ENCODE measurements at regions not wholly inside any gene's neighbourhood (a gene's known extent, or its start where the extent isn't known, plus 50 kb on each side); places are given as distances from the start of the nearest gene placed in this dataset.

DNA sequence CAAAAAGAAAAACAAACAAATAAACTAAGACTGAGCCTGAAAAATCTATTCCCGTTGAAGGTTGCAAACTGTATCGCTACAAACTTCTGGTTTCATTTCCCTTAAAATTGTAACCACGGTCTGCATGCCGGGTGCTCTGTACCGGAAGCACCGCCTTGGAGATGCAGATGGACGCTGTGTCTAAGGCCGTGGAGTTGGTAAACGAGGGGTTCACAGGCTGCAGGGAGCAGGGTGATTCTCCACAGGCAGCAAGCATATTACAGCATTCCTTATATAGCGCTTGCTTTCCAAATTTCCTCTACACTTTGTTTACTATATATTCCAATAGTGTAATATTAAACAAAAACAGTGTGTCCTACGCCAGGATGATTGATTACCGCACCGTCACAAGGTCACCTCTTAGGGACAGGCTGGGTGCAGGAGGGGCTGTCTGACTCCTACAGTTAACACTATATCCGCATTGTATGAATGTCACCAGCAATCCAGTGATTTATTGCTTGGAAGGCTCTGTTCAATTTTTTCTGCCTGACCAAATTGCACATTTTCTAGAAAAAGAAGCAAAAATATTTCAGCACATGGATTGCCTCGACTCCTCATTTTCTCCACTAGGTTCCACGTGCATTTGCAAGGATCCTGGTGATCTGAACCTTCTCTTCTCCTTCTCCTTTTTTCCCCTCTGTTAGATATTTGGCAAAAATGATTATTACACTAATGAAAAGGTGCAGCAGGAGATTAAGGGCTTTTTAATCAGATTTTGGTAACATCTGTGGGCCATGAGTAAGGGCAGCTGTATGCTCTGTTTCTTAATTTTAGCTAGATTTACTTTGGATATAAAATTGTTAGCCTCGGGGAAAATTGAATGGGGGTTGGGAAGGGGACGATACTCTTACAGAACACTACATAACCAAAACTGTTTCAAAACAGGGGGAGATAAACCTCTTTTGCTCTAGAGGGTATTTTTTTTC lies 325.8 kb upstream of the MGMT start:
- DNase-seq: no peak

DNA sequence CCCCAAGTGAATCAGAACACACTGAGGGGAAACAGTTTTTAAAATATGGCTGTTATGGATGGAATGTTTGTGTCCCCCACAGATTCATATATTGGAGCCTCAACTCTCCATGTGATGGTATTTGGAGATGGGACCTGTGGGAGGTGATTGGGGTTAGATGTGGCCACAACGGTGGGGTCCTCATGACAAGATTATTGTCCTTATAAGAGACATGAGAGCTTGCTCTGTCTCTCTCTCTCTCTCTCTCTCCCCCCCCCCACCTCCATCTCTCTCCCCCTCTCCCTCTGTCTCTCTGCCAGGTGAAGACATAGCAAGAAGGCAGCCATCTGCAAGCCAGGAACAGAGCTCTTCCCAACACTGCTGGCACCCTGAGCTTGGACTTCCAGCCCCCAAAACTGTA lies 315.8 kb upstream of the MGMT start:
- no peak for DNase-seq

DNA sequence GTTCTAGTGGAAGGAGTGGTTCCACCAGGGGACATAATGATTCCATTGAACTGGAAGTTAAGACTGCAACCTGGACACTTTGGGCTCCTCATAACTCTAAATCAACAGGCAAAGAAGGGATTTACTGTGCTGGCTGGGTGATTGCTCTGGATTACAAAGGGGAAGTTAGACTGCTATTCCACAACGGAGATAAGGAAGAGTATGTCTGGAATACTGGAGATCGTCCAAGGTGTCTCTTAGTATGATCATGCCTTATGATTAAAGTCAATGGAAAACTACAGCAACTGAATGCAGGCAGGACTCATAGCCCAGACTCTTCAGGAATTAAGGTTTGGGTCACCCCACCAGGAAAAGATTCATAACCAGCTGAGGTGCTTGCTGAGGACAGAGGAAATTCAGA lies 310.6 kb upstream of the MGMT start:
- no peak for DNase-seq

DNA sequence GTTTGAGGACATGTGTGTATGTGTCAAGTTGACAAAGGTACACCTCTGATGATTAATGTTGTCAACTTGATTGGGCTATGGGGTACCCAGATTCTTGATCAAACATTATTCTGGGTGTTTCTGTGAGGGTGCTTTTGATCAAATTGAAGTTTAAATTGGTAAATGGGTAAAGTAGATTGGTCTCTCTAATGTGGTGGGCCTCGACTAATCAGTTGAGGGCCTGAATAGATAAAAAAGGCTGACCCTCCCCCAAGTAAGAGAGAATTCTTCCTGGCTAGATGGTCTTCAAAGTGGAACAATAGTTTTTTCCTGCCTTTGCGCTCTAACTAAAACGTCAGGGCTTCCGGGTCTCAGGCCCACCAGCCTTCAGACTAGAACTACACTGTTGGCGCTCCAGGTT lies 309.9 kb upstream of the MGMT start:
- no peak for DNase-seq

DNA sequence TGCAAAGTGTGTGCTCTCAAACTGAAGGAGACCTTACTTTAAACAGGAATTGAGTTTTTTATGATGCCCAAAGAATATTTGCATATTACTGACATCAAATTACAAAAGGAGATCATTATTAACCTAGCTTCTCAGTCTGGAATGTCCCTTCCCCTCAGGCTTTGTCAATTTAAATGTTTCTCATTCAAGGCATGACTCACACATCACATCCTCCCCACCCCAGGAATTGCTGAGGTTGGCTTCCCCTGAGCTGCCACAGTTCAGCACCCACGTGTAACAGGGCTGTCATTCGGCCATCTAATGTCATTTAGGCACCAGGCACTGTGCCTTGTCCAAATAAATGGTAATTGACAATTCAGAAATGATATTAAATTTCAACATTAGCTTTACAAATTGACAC lies 305.9 kb upstream of the MGMT start:
- DNase-seq: peak; percentile 1

DNA sequence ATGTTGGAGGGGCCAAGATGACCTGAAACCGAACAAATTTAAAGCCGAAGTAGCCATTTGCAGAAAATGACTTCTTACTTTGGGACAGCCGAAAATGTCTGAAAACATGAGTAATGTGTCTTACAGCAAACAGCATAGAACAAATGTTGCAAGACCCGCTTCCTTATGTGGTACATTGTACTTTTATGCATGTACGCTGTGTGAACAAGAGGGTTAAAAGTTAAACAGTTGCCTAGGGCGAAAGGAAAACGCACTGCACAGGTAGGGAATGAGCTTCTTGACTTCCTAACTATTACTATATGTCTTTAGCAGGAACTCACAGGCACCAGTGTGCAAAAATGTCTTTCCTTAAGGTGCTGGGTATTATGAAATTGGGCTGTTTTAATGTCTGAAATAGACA lies 303.5 kb upstream of the MGMT start:
- no peak for DNase-seq

DNA sequence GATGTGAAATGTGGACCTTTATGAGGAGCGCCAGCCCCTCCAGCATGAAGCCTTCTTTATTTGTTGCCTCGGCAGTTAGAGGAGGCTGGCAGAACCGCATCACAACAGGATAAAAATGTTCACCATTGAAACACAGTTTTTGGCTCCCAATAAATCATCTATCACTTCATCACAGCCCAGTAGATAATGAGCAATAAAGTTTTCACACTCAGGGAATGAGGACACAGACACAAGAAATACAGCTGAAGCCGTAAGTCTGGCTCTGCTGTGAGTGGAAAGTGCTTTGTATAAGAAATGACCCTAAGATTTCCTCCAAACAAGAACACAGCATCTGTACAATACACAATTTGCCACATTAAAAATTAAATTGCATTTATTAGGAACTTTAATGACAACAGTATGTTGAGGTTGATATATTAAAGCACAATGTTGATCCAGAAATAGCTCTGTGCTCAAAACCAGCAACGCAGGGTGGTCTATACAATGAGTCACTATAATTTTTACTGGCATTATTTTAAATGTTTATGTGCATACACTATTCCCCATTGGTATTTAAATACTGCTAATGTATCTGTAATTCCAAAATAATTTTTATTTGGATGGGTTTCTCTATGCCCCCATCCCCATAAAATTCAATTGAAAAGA lies 301.8 kb upstream of the MGMT start:
- DNase-seq: no peak

DNA sequence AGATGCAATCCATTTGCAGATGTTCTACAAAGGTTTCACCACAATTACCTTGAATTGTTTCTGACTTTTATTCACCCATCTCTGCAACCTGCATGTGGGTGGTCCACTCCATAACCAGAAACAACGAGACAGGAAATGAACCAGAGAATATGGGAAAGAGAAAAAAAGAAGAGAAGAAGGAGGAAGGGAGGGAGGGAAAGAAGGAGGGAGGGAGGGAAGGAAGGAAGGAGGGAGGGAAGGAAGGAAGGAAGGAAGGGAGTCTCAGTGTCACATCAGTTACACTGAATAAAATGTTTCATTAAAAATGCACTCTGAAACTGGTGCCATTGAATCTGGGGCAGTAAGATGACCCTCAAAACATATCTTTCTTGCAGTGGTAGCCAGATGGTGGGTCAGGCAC lies 301.3 kb upstream of the MGMT start:
- no peak for DNase-seq

DNA sequence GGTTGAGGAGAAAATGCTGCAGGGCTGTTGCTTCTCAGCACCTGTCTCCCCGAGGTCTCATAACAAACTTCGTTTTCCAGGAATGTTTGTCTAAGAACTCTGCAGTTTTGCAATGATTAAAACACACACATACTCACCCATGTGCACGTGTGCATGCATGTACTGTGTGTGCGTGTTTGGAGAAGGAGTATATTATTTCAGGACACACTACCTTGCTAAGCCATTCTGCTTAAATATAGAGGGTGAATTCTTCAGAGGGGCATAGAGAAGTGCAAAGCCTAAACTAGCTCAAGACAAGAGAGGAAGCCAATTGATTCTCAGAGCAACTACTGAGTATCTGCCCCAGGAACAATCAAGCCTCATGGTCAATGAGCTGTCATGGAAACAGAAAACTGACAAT lies 298.4 kb upstream of the MGMT start:
- DNase-seq: no peak

DNA sequence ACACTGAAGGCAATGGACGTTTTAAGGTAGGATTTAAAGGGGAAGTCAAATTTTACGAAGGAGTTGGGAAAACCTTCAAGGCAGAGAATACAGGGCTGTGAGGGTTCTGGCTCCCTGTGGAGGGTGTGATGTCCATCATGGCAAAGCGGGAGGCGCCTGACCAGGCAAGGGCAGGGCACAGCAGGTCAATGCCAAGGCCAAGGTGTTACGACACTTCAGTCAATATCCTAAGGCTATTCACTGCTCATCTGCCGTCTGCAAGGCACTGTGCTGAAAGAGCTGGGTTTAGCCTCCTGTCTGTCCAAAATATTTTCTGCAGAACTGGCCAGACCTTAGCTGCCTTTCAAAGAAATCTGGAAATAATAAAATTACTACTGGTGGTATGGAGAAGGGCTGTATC lies 297.9 kb upstream of the MGMT start:
- no peak for DNase-seq

DNA sequence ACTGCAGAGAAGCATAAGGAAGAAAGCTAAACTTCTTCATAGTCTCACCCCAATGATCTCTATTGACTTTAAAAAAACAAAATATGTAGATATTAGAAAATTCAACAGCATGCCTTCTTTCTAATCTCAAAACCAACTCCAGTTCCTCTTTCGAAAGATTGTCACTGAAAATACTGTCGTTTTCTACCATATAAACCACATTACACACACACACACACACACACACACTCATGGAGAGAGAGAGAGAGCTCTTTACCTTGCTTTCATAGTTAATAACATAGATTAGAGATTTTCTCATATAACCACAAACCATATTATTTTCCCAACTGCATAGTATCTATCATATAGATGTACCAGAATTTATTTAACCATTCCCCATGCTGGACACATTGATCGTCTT lies 296.2 kb upstream of the MGMT start:
- no peak for DNase-seq

DNA sequence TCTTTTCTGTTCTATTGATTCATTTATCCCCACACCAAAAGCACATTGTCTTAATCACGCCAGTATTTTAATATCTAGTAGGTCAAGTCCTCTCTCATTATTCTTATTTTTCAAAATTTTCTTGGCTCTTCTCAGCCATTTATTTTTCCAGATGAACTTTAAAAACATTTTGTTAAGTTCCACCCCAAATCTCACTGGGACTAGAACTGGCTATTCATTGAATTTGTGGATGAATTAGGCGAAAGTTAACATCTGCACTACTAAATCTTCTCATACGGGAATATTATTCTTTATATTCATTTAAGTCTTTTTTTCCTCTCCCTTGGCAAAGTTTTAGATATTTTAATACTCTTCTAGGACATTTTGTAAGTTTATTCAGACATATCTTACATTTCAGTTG lies 295.2 kb upstream of the MGMT start:
- no peak for DNase-seq

DNA sequence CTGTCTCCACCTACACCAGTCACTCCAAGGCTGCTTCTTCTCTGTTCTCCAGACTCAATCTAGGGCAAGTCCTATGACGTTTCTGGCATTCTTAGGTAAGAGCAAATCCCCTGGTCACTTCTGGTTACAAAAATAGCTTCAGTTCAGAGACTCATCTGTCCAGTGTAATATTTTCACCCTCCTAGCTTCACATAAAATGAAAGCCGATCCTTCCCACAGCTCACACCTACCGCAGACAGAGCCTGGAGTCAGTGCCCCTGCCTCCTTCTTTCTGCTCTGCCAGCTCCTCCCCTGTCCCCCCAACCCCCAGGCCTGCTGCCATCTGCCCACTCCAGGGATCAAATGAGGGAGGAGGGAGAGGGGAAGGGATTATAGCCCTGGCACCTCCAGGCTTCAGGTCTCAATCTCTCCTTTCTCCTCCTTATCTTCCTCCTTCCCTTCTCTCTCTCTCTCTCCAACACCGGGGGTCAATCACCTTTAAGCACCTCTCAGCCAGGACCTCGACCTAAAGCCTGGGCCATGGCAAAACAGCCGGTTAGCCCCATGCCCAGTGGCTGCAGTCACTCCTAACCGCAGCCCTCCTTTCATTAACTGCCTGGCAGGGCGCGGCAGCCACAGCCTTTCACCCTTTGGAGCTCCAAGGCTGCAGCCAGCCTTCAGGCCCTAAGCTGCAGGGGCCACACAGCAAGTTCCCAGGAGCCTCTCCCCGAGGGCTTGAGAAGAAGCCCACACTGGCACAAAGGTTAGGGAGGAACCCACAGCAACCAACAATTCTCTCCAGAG lies 292.6 kb upstream of the MGMT start:
- no peak for DNase-seq

DNA sequence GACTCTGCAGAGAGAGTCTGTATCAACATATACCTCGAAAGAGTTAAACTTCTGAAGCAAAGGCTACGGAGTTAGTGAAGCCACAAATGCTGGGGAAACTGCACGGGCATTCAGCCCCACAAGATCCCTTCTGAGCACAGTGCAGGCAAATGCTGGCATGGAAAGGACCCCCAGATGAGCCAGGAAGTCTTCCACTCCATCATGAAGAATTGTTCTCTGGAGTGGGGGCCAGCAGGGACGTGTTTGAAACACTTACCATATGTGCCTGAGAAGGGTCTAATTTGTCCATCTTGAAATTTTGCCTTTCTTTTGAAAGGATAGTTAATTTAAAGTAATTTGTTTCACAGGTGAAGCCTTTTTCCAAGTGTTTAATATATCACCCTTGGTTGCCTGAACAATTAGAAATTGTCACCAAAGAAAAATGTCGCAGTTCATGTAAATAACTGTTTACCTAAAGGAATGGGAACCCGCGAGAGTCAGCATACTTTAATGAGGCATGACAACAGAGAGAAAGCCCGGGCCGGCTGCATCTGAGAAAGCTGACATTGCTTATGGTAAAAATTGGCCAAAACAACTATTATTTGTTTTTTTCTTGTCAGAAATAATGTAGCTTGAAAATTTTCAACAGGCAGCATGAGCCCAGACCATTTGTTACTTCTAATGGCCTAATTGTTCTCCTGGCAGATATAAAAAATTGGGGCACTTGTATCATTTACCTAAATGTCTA lies 287.6 kb upstream of the MGMT start:
- DNase-seq: no peak

DNA sequence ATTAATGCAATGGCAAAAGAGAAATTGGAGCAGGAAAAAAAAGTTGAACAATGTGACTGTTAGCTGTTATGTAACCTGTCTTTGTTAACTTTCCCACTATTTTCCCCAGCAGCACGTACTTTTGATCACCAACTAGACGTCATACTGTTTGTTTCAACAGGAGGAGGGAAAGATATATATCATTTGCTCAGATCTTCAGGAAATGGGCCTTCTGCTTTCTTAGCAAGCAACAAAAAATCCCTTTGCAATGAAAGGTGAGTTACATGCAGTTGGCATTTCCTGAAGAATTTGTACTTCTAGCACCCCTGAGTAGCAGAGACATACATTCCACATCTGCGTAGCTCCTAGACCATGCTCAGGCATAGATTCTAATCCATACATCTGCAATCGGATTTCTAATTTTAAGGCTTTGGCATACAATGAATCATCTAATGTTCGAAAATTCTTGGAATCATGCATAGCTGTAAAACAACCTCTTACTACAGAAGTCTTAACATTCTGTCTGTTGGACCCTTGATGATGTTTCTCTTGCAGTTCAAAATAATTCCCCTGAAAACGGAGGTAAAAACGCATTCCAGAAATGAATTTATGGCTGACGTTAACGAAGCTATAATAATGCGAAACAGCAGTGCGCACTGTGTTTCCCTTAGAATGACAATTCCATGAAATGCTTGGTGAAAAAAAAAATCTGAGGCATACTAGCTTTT lies 286.9 kb upstream of the MGMT start:
- no peak for DNase-seq

DNA sequence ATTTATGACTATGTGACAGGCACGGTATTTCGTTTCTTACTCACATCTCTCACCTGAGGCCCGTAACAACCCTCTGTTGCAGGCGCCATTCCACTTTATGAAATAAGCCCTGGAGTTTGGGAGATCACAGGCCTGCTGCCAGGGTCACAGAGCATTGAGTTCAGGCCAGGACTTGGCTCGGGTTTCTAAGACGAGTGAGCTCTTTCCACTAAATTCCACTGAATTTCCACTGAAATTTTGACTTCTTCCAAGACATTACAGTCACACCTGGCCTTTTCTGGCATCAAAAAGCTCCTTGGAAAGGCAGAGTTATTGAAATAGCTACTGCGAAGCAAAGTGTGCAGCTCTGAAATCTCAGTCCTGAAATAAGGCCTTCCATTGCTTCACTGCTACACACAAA lies 282.8 kb upstream of the MGMT start:
- DNase-seq: no peak

DNA sequence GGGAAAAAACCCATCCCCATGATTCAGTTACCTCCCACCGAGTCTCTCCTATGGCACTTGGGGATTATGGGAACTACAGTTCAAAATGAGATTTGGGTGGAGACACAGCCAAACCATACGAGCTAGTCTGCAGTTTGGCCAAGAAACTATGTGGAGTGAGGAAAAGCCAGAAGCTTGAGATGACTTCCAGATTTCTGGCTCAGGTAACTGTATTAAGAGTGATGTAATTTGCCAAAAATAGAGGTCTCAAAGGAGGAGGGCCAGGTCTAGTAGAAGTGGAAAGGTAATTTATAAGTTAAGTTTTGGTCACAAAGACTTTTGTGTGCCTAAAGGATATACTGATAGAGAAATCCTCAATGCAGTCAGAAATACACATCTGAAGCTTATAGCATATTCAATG lies 279.7 kb upstream of the MGMT start:
- DNase-seq: no peak

DNA sequence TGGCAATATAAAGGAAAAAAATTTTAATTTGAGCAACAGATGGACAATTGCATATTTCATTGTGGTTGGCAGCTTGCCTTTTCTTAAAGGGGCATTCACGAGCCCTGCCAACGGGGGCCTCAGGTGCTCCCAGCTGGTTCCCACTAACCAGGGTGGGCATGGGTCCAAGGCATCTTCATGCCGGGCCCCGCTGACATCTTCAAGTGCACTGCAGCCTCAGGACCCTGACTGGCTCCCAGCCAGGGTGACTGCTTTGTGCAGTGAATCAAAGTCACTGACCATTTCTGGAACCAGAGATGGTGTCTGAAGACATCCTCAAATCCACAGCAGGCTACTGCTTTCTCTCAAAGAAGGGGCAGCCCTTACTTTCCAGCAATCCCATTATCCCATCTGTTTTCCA lies 275.2 kb upstream of the MGMT start:
- DNase-seq: no peak

DNA sequence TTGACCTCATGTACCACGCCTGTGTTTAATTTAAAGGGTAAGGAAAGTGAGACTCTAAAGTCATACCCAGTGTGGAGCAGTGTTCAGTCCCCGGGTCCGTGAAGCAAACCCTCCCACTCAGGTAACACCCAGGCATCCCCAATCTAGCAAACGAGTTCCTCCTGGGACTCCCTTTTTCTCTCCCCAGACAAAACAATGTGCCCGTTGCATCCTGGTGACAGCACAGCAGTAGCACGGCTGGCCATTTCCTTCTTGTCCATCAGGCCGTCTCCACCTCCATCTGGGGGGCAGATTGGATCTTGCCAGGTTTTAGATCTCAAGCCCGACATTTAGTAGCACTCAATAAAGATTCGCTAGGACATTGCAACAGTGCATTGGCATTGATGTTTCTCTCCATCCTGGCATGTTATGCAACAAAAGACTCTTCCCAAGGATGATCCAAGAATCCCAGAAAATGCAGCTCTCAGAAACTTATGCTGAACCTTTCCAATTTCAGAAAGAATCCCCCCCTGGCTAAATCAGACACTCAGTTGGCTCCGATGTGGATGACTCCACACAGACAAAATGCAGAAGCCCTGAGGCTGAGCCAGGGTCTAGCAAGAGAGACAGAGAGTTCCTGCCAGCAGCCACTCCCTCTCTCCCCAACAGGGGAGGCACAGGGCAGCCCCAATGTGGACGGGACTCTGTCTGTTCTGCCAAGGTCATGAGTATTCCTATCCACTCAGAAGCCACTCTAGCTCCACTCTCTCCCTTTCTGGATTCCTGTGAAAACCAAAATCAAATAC lies 274.5 kb upstream of the MGMT start:
- DNase-seq: no peak

DNA sequence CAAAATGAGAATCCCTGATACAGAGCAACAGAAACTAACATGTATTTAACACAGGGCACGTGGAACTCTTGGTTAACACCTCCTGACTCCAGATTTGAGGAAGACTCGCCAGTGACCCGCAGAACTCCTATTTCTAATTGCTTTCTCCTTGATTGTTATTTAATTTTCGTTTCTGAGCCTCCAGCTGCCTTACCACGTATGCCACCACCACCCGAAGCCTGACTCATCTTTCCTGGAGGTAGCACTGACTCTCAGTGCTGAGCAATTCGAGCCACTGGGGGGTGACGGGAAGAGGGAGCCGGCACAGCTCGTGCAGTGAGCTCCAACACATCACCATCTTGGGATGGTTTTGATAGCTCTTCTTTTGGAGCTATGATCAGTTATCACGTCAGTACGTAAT lies 273.9 kb upstream of the MGMT start:
- DNase-seq: peak; percentile 10

DNA sequence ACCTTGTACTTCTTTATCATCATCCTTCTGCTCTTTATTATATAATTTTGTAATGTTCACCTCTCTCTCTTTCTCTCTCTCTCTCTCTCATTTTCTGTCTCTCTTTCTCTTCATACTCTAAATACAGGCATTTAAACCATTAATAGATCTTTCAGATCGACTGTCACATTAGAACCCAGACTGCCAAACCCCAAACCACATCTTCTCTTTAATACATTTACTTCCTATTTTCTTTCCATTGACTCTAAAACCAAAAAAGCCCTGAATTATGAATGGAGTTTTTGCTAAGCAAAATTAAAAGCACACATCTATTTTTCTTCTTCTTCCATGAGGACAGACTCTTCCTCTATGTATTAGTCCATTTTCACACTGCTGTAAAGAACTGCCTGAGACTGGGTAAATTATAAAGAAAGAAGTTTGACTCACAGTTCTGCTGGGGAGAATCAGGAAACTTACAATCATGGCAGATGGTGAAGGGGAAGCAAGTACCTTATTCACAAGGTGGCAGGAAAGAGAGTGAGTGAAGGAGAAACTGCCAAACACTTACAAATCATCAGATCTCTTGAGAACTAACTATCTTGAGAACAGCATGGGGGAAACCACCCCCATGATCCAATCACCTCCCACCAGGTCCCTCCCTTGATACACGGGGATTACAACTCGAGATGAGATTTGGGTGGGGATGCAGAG lies 272.7 kb upstream of the MGMT start:
- DNase-seq: no peak

Measured in activated CD4-positive, alpha-beta T cell treated with anti-CD3 and anti-CD28 coated beads, Interleukin-2, Interleukin-6, amounts not matched to agents 100 ng/mL and 50 ng/mL, durations not matched to agents 16 hours and 8 hours (primary cell).